Activated CD4-positive, CD25-positive, alpha-beta regulatory T cell treated with anti-CD3 and anti-CD28 coated beads, Interleukin-2, amount 50 U/mL, for 24 hours (primary cell): ENCODE measurements at regions not wholly inside any gene's neighbourhood (a gene's known extent, or its start where the extent isn't known, plus 50 kb on each side); places are given as distances from the start of the nearest gene placed in this dataset.

Source experiments
- ATAC-seq, 2 donors: fragments of 150-1000 bp; cut with Tn5 transposase; one replicate each; pipeline ENCODE4 v1.10.0; 2021; ENCODE audit warnings: mild to moderate bottlenecking in 1 of 2, moderate library complexity in 1 of 2

GRCh38 chr12:124489220-124489619 lies 78.2 kb downstream of the NCOR2 start:
- ATAC-seq: no peak

- ATAC-seq: no peak
Observed at GRCh38 chr12:124488520-124488919, 78.9 kb downstream of the NCOR2 start.

- ATAC-seq: no peak
Observed at GRCh38 chr12:124487834-124488165, 79.6 kb downstream of the NCOR2 start.

- no peak for ATAC-seq
Observed at GRCh38 chr12:124487066-124487833, 80.2 kb downstream of the NCOR2 start.

- ATAC-seq: no peak
Observed at GRCh38 chr12:124486346-124486963, 81.0 kb downstream of the NCOR2 start.

- no peak for ATAC-seq
Observed at GRCh38 chr12:124485371-124485770, 82.0 kb downstream of the NCOR2 start.

- no peak for ATAC-seq
Observed at GRCh38 chr12:124484526-124484953, 82.9 kb downstream of the NCOR2 start.

- ATAC-seq: no peak
Observed at GRCh38 chr12:124484067-124484466, 83.3 kb downstream of the NCOR2 start.

- no peak for ATAC-seq
Observed at GRCh38 chr12:124482901-124483799, 84.3 kb downstream of the NCOR2 start.

GRCh38 chr12:124482567-124482893 lies 84.9 kb downstream of the NCOR2 start:
- no peak for ATAC-seq

GRCh38 chr12:124481772-124482566 lies 85.4 kb downstream of the NCOR2 start:
- ATAC-seq: no peak

GRCh38 chr12:124481257-124481750 lies 86.1 kb downstream of the NCOR2 start:
- no peak for ATAC-seq

GRCh38 chr12:124480469-124481256 lies 86.7 kb downstream of the NCOR2 start:
- peak; percentile 71 to 82 for ATAC-seq

- ATAC-seq: no peak
Observed at GRCh38 chr12:124479680-124480468, 87.5 kb downstream of the NCOR2 start.

- no peak for ATAC-seq
Observed at GRCh38 chr12:124478985-124479645, 88.3 kb downstream of the NCOR2 start.

GRCh38 chr12:124478416-124478815 lies 89.0 kb downstream of the NCOR2 start:
- ATAC-seq: no peak

- peak; percentile 15 to 34 for ATAC-seq
Observed at GRCh38 chr12:124477107-124477915, 90.1 kb downstream of the NCOR2 start.

GRCh38 chr12:124476011-124476400 lies 91.4 kb downstream of the NCOR2 start:
- ATAC-seq: no peak

- ATAC-seq: no peak
Observed at GRCh38 chr12:124475295-124476010, 92.0 kb downstream of the NCOR2 start.
